ENCODE measurements at regions not wholly inside any gene's neighbourhood (a gene's known extent, or its start where the extent isn't known, plus 50 kb on each side); places are given as distances from the start of the nearest gene placed in this dataset.

GRCh38 chr5:103486739-103487138 is 75.8 kb downstream of the NUDT12 start:
- no peak overlapping the region for H2AK5ac ChIP-seq (ENCODE audit: low read depth, low read length)
- H3K9me3 ChIP-seq (ENCODE audit: insufficient read depth in 2 of 2, low read depth in 1 of 2, low read length in 1 of 2), result no peaks in the 10 kb centered on the region
- DNase-seq (ENCODE audit: low read depth in 1 of 2, low spot score in 2 of 2) (no peak), FAIRE-seq (no peak)
- no peak overlapping the region for H2BK15ac ChIP-seq (ENCODE audit: low read length)
- no peak overlapping the region for H3K4ac ChIP-seq (replicated peaks; ENCODE audit: insufficient read length, low read depth, low read length)
- no peak for TF ChIP-seq SP2 (IDR thresholded peaks at IDR 0.05; ENCODE audit: low read length)
- no peak for TF ChIP-seq EP300 (IDR thresholded peaks at IDR 0.05; ENCODE audit: borderline replicate concordance in 1 of 2, low read depth in 2 of 2, low read length in 2 of 2)
- TF ChIP-seq YY1 (IDR thresholded peaks at IDR 0.05; ENCODE audit: low read depth, low read length), result no peak
- TF ChIP-seq CHD1 (IDR thresholded peaks at IDR 0.05; ENCODE audit: low read depth, low read length), result no peak
- H3K4me1 ChIP-seq (replicated peaks in 1 of 4; ENCODE audit: control insufficient read depth in 3 of 4, insufficient read depth in 4 of 4, low read length in 3 of 4), result peaks cover 0 to 12% (median 1%) of the 10 kb centered on the region in 4 experiments; a peak in 1 of 7 replicates
- H3K23ac ChIP-seq (ENCODE audit: insufficient read length), result no peak overlapping the region
- no peaks in the 10 kb centered on the region for H3K79me1 ChIP-seq (ENCODE audit: low read depth, low read length)
- H2BK12ac ChIP-seq (ENCODE audit: low read depth, low read length), result no peak overlapping the region
- no peak overlapping the region for H3K56ac ChIP-seq (replicated peaks; ENCODE audit: insufficient read length, low read depth, low read length)
- no peak overlapping the region for H4K91ac ChIP-seq (replicated peaks; ENCODE audit: insufficient read length, low read length)
- ChIA-PET POLR2A (ENCODE audit: partially characterized antibody) (no interaction called here), CTCF (ENCODE audit: partially characterized antibody) (interaction anchor here (1.1 to 4.4 kb wide), 4 partner anchors 10 to 254 kb away, joined by 5 to 34 read pairs (median 6); no protein-coding TSS in a partner anchor)
- no peak overlapping the region for H3K14ac ChIP-seq (ENCODE audit: insufficient read length)
- H3K36me3 ChIP-seq (ENCODE audit: control insufficient read depth in 2 of 4, insufficient read depth in 4 of 4, low read length in 3 of 4), result no peaks in the 10 kb centered on the region
- H3K79me2 ChIP-seq (ENCODE audit: control insufficient read depth in 1 of 2, insufficient read depth in 2 of 2, low read length in 2 of 2), result no peaks in the 10 kb centered on the region
- H3K9ac ChIP-seq (replicated peaks in 1 of 4; ENCODE audit: extremely low read depth in 1 of 4, low read depth in 3 of 4, low read length in 3 of 4), result no peak overlapping the region
- WGBS, 2 experiments (ENCODE audit: extremely low coverage in 1 of 2, insufficient coverage in 1 of 2, insufficient read length in 1 of 2, insufficient replicate concordance in 2 of 2, low coverage in 1 of 2, low lambda C conversion rate in 2 of 2, missing lambda C conversion rate in 1 of 2), result 80% methylated on average over 5 of the region's 5 CpGs; no CpG with 5 or more reads in 1 of the 2 experiments
- no peak overlapping the region for H2BK120ac ChIP-seq (replicated peaks; ENCODE audit: low read depth, low read length)
- H2BK20ac ChIP-seq (ENCODE audit: low read length), result no peak overlapping the region
- no peak overlapping the region for H3K27ac ChIP-seq (ENCODE audit: low read depth, low read length)
- H3K23me2 ChIP-seq (ENCODE audit: low read depth, low read length), result no peaks in the 10 kb centered on the region; the same call in 1 of the 2 replicates
- no peak overlapping the region for H3K4me2 ChIP-seq (ENCODE audit: insufficient read depth in 1 of 2, low read depth in 2 of 2, low read length in 2 of 2)
- no peaks in the 10 kb centered on the region for H3K27me3 ChIP-seq (replicated peaks in 1 of 4; ENCODE audit: control insufficient read depth in 3 of 4, extremely low read depth in 1 of 4, insufficient read depth in 3 of 4, low read length in 3 of 4)
- H2AFZ ChIP-seq (ENCODE audit: low read length), result no peak overlapping the region
- no peak overlapping the region for H4K5ac ChIP-seq (ENCODE audit: insufficient read length, low read depth, low read length)
- H3K18ac ChIP-seq (ENCODE audit: extremely low read depth, low read length), result no peak overlapping the region
- no peaks in the 10 kb centered on the region for H4K20me1 ChIP-seq (replicated peaks in 1 of 2; ENCODE audit: control insufficient read depth in 1 of 2, insufficient read depth in 2 of 2, low read length in 2 of 2)
- no peak overlapping the region for H4K8ac ChIP-seq (ENCODE audit: extremely low read depth, insufficient read depth, low read length)
- H3K4me3 ChIP-seq (ENCODE audit: extremely low read depth in 1 of 4, insufficient read depth in 2 of 4, low read depth in 3 of 4, low read length in 4 of 4), result no peak overlapping the region
- no peak overlapping the region for H2BK5ac ChIP-seq (ENCODE audit: low read depth, low read length)
